GM19035 (cell line): ENCODE measurements at regions not wholly inside any gene's neighbourhood (a gene's known extent, or its start where the extent isn't known, plus 50 kb on each side); places are given as distances from the start of the nearest gene placed in this dataset.
"Not testable (repeated sequence)": the region's sequence is repeated elsewhere in the genome, so short reads cannot be mapped to it uniquely, and the experiment has no call there.

ENCODE experiments used
- ATAC-seq: cut with Tn5 transposase; IDR thresholded peaks from one replicate; pipeline ENCODE4 v1.9.1; 2021; ENCODE audit not compliant: unreplicated experiment

DNA sequence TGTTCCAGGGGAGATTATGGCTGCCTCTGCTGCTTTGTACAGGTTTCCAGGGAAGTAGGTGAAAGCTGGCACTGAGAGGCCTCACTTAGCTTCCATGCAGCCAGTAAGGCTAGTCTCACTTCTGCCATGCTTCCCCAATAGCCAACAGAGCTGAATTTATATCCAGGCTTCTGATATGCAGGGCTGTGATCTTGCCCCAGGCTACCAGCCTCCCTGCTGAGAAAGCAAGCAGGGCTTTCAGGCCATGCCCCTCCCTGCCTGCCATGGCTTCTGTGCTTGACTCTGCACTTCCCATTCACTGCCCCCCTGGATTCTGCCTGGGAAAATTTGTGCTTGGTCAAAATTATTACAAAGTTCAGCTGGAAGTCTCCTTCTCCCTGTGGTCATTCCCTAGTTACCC is 302.1 kb upstream of the FBXO33 start:
- no peak for ATAC-seq

DNA sequence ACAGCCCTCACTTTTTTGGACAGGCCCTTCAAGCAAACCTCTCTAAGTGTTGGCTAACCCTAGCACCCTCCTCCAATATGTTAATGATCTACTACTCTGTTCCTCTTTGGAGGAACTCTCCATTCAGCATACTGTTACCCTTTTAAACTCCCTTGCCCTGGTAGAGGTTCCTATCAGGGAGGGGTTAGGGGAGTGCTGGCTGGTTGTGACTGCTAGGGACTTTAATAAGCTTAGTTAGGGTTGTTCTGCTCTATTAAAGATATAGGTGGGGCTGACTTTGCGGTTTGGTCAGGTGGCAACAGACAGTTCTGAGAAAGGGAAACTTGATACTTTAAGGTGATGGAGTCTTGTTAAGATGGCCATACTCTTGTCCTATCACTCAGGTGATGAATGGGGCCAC is 301.5 kb upstream of the FBXO33 start:
- ATAC-seq, result no peak

DNA sequence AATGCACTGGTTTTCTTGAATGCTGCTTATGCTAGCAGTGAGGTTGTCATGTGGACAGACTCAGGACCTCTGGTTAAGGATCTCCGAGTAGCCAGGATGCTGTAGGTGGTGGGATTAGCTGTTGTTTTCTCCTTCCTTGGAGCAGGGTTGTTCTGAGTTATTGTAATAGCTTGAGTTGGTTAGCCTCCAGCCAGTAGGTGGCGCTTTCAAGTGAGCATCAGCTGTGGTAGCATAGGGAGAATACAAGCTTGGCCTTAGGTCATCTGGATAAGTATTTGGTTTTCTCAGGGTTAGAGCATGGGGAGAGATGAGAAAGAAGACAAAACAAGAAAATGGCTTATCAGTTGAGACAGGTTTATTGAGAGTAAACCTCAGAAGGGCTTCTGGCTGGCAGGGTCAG is 299.7 kb upstream of the FBXO33 start:
- ATAC-seq, result no peak

DNA sequence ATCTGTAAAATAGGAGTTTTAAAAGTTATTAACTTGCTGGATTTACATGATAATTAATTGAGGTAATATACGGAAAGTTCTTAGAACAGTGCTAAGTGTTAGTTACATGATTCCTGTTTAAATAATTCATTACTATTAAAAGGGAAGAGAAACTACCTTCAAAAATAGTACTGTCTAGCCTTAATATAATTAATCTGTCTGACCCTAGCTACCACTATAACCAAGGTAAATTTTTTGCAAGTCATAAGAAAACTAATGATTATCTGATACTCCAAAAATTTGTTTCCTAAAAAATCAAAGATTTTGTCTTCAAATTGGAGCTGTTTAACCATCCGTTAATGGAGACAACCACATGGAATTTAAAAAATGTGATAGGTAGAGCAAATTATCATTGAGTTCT is 294.3 kb upstream of the FBXO33 start:
- no peak for ATAC-seq

DNA sequence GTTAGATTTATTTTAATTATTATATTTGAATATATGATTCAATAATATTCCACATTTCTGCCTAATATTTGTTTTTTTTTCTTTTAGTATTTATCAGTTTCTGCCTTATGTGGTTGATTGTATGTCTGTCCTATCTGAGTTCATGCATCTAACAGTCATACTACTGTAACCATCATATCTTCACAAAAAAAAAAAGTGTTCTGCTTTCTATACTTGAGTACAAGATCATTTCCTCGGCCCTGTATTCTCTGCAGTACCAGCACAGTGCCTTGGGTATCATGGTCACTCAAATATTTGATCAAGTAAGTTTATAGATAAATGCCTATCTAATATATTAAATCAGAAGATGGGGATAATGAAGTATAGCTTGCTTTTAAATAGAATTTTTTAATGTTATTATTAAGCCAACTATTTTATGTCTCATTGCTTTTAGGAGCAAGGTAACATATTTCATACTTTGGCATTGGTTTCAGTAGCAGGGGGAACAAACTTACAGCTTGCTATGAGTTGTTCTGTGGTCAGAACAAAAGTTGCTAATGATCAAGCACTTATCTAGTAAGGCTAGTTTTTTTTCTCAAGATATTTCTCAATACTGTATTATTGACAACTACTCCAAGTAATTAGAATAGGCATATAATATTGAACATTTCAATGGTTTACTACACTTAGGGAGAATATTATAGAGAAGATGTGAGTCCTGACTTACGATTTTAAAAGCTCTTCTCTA is 290.5 kb upstream of the FBXO33 start:
- no peak for ATAC-seq

DNA sequence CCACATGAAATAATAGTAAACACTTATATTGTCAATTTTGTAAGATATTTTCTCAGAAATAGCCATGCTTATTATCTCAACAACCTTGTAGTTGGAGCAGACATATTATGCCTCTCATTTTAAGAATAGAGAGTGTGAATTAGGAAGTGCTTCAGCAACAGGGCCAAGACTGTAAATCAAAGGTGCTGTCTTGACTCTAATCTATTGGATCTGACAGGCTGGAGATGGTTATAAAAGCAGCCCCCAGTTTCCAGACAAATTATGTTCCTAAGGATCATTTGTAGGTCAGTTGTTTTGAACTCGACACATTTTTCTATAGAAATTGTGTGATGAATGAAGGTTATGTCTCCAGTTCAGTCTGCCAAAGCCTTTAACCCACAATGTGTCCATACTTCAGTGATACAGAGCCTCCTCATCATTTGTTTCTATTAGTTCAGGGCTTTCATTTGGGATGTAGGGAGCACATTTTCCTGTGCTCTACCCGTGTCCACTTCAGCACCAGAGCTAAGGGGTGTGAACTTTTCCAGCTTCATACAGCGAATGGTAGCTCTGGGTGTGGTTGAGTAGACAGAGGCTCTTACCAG is 284.8 kb upstream of the FBXO33 start:
- no peak for ATAC-seq

DNA sequence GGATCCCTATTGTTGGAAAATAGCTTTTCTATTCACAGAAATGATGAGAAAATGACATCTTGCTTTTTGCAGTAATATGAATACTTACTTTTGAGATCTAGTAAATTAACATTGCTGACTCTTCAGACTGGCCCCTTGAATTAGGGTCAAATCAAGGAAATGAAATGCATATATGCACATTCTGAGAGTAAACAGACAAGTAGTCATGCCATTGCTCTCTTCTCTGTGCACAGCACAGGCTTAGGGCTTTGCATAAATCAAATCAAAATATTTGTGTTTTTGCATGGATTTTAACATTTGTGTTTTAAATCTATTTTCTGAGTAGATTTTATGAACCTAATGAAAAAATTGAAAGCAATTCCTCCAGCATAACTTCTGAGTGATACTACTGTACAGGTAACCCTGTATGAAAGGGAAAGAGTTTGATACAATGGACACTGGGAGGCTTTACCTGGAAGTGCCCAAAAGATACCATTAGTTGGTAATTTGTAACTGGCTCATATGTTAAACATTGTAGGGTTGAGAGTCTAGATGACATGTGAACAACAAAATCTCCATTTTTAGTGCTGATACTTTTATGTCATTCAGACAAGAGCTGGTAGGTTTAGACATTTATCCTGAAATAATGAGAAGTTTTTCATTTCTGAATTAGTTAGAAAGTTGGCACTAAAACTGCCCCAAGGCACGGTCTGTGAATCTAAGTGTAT is 280.2 kb upstream of the FBXO33 start:
- no peak for ATAC-seq

DNA sequence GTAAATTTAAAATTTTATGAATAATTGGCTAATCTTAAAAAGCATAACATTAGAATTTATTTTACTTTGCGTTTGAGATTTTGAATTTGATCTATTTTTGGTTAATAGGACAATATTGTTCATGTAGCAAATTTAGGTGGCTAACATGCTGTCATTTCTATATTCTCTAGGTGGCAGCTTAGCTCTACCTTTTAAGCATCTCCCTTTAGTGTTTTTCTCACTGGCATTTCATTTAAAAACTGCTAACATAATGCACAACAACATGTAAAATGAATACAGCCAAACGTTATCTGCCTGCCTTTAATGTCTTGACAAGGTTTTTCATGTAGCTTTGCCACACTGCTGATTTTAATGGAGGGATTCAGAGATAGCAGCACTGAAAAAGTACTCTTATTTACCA is 272.4 kb upstream of the FBXO33 start:
- ATAC-seq, result no peak

DNA sequence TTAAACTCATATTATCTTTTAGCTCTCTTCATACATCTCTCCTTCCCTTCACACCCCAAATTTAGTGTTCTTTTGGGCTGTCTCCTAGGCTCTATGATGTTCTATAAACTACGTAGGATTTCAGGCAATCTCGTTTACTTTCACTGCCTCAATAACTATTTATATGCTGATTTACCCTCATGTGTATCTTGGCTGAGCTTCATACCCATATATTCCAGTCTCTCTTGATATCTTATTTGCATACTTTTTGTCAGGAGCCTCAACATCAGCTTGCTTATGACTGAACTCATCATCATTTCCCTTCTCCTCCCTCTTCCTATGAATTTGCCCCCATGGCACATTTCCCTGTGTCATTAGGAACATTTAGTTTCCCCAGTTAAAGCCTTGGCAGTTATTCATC is 262.1 kb upstream of the FBXO33 start:
- ATAC-seq, result no peak

DNA sequence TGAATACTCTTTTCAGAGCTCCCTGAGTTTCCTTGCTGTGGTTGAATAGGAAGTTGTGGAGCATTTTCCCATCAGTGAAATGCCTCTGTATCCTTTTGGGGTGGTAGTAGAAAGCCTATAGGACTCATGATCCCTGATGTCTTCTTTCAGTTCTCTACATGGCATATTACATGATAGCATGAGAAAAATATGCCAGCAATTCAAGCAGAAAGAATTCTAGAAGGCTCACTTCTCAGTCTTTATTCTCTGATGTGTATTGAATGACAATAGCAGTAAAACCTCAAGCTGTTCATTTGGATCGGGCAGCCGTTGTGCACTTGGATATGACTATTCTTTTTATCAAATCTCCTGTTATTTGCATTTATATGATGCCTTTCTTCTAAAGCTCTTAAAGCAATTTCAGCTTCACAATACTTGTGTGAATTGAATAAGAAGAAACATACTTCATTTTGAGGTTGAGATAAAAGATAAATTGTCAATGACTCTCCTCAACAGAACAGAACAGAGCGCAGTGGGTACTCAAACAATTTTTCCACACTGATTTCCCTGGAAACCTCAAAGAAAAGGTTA is 251.5 kb upstream of the FBXO33 start:
- ATAC-seq, result no peak

DNA sequence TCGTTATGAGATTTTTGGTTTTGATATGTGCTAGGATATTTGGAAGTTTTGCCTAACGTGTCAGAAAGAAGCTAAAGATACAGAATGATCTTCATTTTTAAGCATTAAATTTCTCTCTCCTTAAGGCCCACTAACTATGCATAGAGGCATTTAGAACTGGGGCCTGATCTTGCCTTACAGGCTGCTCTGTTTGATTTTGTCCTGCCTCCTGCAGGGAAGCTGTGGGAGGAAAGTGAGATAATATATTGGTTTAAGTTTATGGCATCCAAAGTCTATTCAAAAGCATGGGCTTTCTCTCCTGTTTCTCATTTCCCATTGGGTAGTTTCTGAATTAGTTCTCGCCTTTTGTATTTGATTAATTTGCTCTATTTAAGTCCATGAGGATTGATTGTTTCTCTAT is 250.3 kb upstream of the FBXO33 start:
- no peak for ATAC-seq

DNA sequence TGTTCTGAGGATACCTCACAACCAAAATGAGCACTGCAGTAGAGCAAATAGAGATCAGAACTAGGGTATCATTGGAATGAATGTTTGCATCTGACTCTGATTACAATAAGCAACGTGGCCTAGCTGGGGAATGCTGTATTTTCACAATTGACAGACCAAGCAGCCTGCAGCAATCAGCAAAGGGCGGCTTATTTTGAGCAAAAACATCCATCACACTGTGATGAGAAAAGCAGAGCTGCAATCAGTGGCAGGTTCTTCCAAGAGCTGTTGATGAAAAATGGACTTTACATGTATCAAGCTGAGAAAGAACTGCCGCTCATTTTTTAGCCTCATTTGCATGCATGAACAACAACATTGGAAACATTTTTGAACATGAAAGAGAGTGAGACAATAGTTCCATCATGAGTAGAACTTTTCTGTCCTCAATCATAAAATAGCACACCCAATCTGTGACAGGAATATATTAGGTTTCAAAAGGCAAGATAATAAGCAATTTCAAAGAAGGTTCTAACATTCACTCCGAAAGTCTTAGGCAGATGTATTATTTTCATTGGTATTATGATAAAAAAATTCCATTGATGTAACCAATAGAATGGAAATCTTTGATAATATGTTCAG is 249.7 kb upstream of the FBXO33 start:
- ATAC-seq, result no peak

DNA sequence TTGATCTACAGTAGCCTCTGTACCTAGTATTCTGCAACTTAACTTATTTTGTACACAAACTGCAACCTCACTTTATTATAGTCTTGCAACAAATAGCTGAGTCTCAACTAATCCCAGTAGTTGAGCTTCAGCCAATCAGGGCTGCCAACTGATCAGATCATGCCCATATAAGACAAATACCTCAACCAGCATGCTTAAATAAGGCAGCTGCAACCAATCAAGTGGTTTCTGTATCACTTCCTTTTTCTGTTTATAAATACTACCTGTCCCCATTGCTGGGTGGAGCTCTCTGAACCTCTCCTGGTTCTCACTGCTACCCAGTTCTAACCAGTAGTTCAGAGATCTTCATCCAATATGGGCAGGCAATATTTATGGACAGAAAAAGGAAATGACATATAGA is 248.5 kb upstream of the FBXO33 start:
- ATAC-seq, result peak; percentile 82

DNA sequence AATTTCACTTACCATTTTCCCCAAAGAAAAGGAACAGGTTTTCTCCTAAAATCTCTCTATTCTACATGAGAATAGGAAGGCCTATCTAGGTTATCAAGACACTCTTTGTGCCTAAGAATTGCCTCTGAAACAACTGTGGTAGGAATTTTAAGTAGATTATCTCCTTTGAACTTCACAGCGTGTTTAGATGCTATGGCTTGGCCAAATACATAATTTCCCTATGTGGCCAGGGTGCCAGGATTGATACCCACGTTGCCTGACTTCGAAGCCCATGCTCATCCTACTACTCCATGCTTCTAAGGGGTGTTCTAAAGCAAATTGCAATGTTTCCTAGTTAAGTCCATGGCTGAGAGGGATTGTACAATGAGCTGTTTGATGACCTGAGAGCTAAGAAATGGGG is 241.5 kb upstream of the FBXO33 start:
- ATAC-seq, result no peak

DNA sequence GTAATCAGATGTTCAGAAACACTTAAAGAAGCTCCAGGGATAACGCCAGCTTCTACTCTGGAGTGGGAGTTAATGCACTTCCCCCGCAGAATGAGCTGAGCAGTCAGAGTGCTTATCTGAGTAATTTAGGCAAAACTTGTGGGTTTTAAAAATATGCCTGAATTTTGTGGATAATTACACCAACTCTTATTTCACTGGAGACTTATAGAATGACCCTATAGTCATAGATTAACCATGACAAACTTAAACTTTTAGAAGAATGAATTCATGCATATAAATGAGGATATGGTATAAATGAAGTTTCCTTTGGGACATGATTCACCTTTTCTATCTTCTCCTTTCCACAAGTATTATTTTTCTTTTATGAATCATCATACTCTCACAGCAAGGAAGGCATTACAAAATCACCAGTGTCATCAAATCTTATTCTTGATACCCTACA is 241.1 kb upstream of the FBXO33 start:
- ATAC-seq, result no peak

DNA sequence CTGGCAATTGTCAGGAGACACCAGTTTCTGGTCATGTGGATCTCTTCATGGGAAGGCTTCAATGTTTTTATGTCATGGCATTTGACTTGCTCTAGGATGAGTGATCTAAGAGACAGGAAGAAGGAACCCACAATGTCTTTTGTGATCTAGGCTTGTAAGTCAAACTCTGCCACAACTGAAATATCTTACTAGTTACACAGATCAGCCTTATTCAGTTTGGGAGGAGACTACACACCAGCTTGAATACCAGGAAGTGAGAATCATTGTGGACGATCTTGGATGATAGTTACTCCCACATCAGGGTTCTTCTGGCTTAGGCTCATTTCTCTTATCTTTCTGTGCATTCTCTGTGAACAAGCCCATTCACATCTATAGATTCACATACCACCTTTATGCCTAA is 236.2 kb upstream of the FBXO33 start:
- ATAC-seq, result no peak

DNA sequence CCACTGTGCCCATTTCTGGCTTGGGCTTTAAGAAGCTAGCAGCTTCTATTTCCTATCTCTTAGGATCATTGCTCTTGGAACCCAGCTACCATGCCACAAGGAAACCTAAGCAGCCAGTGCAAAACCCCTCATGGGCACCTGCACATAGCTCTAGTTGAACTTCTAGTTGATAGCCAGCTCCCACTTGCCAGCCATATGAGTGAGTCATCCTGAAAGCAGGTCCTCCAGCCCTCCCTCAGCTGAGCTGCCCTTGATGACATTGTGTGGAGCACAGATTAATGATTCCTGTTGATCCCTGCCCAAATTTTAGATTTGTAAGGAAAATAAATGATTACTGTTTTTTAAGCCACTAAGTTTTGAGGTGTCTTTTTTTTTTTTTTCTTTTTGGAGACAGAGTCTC is 234.2 kb upstream of the FBXO33 start:
- no peak for ATAC-seq

DNA sequence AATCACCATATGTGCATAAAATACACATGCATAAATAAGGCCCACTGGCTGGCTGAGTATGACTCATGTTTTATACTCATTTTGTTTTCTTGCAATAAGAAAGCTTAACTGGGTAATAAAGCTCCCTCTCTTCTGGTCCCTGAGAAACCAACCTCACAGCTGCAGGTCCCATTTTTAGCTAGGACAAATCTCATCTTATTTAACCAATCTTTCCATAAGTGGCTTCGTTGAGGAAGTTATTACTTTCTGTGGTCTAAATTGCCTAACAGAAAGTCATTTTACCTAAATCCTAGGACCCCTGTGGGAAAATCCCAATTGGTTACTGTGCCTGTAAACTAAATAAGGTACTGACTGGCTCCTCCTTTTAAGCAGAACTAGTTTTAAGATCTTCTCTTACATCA is 232.8 kb upstream of the FBXO33 start:
- no peak for ATAC-seq

DNA sequence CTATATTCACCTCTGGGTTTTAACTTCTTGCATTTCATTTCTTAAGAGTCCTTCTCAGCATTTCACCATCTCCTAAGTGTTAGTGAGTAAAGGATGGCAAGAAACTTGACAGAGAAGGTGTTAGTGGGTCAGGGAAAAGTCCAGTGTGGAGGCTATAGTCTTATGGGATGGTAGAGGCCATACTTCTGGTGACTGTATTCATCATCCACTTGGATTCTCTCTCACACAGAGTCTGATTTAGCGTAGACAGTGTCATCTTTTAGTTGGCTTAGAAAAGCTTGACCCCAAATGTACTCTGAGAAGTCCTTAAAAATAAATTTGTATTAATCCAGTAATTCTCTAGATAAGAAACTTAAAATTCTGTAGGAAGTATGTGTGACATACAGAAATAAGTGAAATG is 232.4 kb upstream of the FBXO33 start:
- no peak for ATAC-seq

DNA sequence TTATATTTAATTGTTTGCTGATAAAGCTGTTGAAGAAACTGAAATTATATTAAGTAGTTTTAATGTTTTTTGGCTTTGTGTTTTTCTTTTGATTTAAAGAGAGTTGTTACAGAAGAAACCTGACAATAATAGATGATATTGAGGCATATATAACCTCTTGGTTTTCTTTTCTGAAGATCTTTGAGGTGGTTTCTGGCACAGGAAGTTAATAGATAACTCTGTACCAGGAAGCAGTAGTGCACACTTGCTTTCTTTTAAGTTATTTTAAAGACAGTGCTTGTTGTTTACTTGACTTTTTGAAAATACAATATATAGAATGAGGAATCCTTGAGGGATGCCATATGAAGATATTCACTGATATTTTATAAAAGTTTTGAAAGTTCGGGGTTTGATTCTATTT is 209.0 kb upstream of the FBXO33 start:
- no peak for ATAC-seq

DNA sequence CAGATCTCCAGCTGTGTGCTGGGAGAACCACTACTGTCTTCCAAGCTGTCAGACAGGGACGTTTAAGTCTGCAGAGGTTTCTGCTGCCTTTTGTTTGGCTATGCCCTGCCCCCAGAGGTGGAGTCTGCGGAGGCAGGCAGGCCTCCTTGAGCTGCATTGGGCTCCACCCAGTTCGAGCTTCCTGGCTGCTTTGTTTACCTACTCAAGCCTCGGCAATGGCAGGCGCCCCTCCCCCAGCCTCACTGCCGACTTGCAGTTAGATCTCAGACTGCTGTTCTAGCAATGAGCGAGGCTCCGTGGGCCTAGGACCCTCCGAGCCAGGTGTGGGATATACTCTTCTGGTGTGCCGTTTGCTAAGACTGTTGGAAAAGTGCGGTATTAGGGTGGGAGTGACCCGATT is 206.8 kb upstream of the FBXO33 start:
- not testable (repeated sequence) for ATAC-seq

DNA sequence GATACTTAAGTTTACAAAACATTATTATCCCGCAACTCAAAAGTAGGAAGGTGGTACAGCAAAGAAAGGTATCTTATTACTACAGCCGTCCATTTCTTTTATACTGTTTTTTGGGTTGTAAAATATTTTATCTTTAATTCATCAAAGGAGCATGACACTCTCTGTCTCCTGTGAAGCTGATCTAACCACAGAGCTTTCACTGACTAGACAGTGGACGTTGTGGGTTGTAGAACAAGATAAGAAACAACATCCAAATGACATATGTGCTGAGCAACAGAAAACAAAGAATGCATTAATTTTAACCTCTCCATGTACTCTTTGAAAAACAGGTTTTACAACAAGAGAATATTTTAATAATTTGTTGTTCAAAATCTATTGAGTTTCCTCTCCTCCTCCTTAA is 195.9 kb upstream of the FBXO33 start:
- no peak for ATAC-seq
